CD4-positive, alpha-beta T cell treated with Interleukin-12 subunit alpha and Interleukin-12 subunit beta, for 1 hour (primary cell): ENCODE measurements at regions not wholly inside any gene's neighbourhood (a gene's known extent, or its start where the extent isn't known, plus 50 kb on each side); places are given as distances from the start of the nearest gene placed in this dataset.
"Not testable (repeated sequence)": the region's sequence is repeated elsewhere in the genome, so short reads cannot be mapped to it uniquely, and the experiment has no call there.

Experiments
- DNase-seq: peaks from one replicate; pipeline ENCODE4 v3.0.0-alpha.2; 2020

DNA sequence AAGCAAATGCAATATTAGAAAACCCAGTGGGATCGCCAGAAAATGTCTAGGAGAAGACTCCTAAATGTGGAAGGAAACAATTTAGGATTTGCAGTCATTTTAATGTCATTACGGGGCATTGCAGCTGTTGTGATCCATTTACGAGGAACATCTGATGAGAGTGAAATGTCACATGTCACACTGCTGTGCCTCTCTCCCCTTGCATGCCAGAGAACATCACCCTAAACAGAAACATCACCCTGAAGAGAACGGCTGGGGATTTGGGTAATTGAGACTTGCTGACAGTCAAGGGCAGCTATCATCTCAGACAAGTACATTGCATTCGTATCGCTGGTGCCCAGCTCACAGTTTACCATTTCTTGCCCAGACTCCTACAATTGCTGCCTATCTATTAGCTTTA is 785.7 kb upstream of the POM121L12 start:
- DNase-seq, result no peak

DNA sequence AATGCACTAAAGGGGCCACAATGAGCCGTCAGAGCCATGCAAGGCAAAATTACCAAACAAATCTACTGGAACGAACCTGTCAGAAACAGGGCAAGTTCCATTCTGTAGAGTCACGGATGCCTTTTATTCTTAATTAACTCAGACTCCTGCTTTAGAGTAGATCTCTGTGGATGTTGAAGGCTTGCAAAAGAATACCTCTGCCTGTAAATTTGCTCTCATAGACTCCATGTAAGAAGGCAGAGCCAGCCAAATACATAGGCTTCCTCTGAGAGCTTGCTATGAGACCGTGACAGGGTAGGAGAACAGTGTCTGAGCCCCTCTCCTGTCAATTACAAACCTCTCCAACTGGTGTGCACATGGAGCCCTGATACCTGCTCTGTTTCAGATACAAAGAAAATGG is 787.9 kb upstream of the POM121L12 start:
- DNase-seq, result no peak

DNA sequence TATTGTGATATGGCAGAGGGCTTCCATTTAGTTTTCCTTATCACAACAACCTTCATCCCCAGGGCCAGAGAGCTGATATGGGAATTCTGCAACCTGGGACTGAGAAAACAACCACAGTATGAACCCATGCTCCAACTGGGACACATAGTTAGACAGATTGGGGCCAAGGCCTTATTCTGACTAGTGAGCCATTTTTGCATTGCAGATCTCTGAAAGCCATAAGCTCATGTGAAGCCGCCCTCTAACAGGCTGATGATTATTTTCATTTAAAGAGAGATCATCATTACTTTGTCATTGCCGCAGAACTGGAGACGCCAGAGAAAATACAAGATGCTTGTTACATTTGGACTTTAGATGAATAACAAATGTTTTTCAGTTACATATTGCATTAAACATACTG is 791.7 kb upstream of the POM121L12 start:
- no peak for DNase-seq

DNA sequence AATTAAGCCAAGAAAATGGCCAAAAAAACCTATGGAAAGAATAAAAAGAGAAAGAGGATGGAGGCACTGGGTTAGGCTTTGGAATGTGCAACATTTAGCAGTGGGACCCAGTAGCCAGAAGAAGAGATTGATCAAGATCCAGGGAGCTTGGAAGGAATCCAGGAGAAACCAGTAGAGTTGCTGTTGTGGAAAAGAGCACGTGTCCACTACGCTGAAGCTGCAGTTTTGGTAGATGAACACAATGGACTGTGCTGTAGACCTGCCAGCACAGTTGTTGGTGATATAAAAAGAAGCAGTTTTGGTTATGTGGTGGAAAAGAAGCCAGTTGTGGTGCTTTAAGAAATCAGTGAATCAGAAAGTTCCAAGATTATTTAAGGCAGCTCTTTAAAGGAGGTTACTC is 802.2 kb upstream of the POM121L12 start:
- no peak for DNase-seq

DNA sequence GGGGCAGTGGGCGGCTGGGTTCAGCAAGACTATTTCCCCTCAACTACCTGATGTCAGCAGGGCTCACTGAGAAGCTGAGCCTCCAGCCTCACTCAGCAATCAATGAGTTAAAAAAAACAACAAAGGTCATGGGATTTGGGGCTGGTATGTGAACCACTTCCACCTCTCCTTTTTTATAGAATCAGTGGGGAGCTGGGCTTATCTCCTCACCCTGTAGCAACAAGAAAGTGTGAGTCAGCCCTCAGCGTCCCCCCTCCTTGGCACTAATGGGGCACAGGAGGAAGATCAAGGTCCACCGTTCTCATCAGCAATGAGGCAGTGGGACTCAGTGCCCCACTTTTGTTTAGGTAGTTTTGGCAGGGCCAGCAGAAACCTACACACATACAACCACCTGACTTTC is 823.5 kb upstream of the POM121L12 start:
- no peak for DNase-seq

DNA sequence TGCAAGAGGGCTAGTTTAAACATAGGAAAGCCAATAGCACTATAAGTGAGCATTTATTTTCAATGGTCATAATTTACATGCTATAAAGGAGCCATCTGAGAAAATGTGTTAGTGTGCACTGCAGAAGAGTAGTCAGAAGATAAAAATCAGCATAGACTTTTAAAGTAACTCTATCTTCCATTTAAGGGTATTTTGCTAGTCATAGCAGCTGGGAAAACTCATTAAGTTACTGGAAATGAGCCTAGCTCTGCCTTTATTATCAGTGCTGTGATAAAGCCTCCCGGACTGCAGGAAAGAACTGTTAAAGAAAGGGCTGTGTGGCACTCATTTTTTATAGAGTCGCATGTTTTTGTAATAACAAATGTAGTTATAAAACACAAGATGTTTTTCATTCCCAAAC is 825.8 kb upstream of the POM121L12 start:
- no peak for DNase-seq

DNA sequence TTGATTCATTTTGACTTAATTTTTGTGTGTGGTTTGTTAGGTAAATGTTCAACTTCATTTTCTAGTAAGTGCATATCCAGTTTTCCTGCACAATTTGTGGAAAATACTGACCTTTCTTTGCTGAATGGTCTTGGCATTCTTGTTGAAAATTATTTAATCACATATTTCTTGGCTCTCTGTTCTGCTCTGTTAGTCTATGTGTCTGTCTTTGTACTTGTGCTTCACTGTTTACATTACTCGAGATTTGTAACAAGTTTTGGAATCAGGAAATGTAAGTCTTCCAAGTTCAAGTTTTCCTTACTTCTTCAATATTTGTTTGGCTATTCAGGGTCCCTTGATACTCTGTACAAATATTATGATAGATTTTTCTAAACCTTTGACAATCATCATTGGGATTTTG is 838.2 kb upstream of the POM121L12 start:
- no peak for DNase-seq

DNA sequence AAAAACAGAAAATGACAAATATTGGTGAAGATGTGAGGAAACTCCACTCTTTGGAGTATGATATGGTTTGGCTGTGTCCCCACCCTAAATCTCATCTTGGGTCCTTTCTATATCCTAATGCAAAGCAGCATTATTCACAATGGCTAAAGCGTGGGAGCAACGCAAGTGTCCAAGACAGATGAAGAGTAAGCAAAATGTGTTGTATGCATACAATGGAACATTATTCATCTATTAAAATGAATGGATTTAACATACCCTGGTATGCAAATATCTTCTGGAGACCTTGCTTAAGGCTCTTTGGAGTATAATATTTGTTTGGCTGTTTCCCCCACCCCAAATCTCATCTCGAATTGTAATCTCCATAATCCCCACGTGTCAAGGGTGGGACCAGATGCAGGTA is 839.8 kb upstream of the POM121L12 start:
- no peak for DNase-seq

DNA sequence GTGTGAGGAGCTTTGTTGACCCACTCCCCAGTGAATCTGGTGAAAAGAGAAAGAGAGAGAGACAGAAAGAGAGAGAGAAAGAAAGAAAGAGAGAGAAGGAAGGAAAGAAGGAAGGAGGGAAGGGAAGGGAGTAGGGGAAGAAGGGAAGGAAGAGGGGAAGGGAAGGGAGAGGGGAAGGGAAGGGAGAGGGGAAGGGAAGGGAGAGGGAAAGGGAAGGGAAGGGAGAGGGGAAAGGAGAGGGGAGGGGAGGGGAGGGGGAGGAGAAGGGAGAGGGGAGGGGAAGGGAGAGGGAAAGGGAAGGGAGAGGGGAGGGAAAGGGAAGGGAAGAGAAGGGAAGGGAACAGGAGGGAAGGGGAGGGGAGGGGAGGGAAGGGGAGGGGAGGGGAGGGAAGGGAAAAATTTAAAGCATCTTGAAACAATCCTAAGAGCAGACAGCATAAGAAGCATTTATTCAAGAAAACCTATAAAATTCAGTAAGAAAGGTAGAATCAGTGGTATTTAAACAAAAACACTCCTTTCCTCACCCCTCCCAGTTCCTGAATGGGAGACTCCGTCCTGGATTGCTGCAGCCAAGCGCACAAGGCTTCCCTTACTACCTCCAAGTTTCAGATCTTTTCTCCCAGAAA is 846.2 kb upstream of the POM121L12 start:
- no peak for DNase-seq

DNA sequence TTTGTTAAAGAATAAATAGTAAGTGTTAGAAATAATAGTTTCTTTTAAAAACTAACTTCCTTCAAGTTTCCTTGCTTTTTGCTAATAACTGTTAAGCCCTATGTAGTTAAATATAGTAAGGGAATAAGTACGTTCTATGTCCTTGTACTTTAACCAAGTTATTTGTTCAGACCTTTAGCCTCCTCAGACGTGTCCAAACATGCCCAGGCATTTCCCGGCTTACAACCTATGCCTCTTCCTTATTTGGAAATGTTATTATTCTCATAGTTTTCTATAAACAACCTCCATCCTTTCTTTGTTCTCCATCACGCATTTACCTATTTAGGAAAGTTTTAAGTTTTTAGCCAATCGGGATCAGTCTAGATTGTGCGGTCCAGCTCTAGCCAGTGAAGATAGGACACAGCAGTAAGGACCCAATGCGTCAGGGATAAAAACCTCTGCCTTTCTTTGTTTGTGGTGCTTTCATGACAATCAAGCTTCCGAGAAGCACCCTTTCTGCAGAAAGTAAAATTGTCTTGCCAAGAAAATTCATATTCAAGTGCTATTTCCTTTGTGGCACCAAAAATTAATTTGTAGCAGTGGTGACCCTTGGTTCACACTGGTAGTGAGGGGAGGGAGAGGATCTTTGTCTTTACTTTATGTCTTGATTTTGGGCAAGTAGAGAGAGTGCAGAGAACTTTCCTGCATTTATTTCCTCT is 851.3 kb upstream of the POM121L12 start:
- no peak for DNase-seq

DNA sequence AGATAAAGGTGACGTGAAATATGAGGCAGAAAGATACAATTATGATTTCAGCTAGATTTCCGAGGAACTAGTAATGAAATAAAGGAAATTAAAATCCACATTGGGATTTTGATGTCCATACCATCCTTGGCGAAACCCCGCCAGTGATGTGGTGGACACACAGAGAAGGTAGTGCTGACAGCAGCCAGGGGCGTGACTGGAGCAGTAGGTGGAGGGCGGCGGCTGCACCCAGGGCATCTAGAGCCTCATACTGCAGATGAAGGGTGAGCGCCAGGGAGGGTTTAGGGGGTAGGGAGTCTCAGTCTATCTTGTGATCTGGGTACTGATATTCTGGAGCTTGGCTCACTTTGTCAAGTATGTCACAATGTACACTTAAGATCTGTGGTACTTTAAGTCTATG is 855.5 kb upstream of the POM121L12 start:
- DNase-seq, result no peak

DNA sequence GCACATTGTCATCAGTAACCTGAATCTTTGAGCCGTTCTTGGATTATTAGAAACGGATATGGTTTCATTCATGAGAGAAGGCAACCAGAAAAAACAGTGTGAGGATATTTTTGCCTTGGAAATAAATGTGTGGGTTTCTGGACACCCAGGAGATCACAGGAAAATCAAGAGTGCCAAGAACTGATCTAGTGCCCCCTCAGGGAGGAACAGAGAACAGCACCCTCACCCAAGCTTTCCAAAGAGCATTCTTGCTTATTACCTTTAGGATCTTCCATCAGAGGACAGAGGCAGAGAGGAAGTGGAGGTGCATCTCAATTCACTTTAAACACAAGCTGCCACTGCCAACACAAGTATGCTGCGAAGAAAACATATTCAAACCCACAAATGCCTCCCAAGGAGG is 851.5 kb upstream of the COBL start:
- DNase-seq, result no peak

DNA sequence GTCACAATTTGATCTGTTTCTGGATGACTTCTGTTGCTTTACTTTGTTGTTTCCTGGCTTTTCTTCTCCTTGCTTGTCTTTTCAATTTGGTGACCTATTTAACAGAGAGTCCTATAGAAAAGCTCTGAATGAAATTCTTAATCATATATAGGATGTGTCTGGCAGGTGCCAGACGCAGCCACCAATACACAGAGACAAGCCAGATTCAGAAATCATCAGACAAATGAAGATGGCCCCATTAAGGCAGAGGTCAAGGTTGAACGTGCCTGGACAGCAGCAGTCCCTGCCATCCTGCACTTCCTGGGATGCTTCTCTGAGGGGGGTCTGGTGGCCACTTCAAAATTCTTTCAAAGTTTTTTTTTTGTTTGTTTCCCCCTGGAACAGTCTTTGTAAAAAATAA is 846.7 kb upstream of the COBL start:
- DNase-seq, result no peak

DNA sequence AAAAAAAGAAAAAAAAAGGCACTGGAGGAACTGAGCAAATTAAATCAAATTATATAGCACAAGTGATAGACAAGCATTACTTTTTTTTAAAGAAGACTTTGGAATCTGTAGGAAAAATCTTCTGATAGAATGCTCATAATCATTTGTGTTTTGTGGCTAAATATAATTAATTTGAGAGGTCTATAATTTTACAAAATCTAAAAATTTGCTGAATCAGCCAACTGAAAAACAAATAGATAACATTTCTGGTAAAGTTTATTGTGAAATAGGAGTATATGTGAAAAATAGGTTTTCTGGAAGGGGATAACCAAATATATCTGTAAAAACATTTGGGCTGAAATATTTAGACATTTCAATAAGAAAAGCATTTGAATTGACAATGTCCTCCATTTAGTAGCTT is 844.9 kb upstream of the COBL start:
- DNase-seq, result no peak

DNA sequence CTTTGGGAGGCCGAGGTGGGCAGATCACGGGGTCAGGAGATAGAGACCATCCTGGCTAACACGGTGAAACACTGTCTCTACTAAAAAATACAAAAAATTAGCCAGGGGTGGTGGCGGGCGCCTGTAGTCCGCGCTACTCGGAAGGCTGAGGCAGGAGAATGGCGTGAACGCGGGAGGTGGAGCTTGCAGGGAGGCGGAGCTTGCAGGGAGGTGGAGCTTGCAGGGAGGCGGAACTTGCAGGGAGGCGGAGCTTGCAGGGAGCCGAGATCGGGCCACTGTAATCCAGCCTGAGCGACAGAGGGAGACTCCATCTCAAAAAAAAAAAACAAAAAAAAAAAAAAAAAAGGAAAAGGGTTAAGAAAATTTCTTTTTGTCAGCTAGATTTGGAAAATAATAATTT is 842.8 kb upstream of the COBL start:
- DNase-seq, result not testable (repeated sequence)

DNA sequence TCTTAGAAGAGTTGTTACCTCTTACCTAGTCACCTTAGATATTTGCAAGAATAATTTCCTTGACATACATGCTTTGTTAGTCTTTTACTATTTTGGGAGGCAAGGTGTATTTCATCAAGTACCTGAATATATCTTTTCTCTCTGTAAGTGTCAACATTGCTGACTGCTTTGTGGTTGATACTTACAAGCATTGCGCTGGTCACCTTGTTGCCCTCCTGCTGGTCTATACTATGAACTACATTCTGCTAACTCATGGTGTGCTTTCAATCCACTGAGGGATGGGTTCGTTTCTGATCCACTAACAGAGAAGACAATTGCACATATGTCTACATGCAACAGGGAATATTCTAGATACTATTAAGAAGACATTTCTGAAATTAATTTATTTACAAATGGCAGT is 837.8 kb upstream of the COBL start:
- DNase-seq, result no peak

DNA sequence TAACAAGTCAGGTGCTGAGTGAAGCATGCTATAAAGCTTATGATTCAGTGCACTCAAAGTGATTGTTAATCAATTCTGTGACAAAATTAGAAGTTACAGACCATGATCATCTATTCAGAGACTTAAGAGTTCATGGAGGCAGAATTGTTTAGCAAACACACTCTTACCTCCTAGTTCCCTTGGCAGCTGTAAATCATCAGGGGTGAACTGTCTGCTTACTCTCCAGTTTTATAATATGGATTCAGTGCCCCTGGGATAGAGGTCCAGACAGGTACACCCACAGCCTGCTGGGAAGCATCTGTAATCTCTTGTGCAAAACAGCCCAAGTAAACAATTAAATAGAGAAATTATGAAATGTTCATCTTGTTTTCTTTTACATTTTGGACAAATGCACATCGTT is 835.0 kb upstream of the COBL start:
- DNase-seq, result no peak

DNA sequence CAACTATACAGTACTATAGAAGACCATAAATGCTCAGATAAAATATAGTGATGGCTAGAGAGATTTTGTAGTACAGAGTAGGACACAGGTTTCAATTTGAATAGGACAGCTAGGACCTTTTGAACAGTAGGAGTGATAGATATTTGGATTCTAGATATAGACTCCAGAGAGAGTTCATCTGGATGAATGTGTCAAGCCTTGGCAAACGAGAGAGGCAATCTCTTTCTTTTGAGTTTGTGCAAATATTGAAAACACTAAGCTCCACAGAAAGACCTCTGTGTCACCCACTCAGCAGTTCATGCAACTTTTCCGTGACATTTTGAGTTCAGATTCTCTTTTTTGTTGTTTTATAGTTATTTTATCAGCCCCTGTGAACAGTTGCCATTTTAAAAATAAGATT is 834.3 kb upstream of the COBL start:
- no peak for DNase-seq

DNA sequence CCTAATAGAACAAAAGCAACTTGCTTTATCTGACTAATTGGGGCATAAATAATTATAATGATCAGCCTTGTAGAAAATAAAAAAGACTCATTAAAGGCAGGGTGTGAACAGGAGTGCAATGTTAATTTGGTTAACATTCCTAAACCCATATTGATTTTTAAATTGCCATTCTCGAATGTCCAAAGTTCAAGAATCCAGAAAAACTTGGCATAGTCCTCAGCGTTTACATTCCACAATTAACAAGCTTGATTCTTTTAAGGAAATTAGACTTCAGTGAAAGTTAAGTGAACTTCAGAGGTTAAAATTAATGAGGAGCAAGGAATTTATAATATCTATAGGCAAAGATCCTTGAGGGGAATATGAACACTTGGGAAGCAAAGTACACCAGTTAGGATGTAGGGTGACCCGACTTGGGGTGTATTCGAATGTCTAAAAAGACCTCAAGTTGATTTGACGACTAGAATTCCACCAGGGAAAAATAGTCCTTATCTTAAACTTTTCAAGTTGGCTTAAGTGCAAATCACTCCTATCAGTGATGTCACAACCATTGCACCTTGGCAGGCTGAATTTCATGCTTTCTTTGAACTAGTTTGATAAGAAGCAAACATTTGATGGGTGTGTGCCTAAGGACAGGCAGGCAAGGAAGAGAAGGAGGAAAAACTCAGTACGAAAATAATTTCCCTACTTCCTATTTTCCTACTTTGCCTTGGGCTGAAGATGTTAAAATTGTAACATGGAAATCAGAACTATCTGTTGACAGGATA is 830.4 kb upstream of the COBL start:
- no peak for DNase-seq

DNA sequence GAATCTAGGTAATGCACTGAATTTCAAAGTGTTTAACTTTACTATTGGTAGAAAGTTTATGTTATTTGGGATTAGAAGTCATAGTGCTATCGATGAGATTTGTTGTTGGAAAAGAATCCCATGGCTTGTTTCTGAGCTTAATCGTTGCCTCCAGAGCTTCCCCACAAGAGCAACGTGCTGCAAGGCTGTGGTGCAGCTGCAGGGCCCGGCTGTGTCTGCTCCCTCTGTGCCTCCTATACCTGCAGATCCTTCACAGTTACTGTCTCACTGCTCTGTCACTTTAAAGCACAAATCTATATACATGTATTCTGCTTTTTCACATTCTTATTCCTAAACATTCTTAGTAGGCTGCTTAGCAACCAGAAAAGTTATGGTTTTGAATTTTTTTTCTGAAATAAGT is 826.6 kb upstream of the COBL start:
- DNase-seq, result no peak

DNA sequence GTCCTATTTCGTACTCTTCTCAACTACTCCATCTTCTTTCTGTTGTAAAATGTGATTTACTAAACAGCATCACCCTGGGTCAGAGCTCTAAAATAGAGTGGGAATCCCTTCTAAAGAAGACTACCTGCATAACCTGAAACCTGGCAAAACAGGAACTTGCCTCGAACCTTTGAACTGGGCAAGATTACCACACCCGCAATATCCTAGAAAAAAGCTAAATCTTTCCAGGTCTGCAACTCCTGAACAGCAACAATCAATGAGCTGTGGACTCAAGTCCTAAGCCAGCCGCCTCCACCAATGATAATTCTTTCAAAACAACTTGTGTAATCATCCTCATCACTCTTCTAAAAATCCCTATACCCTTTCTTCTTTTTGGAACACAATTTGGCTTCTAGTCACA is 824.2 kb upstream of the COBL start:
- DNase-seq, result no peak

DNA sequence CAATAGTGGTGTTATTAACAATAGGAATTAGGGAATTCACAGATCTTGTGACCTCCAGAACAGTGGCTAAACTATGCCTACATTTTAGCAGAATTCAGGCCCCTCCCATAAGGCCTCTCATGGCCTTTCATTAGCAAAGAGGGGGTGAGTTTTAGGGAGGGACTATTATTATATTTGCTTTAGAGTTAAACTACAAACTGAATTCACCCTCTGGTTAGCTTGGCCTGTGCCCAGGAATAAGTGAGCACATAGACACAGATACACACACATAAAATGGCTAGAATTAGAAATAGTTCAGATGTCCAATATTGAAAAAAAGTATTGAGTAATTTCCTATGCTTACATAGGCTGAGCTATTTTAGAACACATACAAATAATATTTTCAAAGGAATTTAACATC is 818.8 kb upstream of the COBL start:
- DNase-seq, result no peak

DNA sequence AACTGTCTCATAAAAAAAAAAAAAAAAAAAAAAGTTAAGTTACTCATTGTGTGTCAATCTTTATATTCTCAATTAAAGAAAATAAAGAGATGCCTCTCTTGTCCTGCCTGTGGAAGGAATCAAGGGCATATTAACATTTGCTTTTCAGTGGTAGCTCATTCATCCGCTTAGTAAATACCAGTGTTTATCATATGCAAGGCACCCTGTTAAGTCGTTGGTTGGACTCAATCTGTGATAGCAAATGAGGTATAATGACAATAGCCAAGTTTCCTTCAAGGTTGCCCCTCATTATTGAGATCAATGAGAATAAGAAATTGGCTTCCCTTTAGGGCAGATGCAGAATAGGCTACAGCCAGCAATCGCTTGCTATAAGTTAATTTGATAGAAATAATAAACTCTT is 812.7 kb upstream of the COBL start:
- DNase-seq, result no peak

DNA sequence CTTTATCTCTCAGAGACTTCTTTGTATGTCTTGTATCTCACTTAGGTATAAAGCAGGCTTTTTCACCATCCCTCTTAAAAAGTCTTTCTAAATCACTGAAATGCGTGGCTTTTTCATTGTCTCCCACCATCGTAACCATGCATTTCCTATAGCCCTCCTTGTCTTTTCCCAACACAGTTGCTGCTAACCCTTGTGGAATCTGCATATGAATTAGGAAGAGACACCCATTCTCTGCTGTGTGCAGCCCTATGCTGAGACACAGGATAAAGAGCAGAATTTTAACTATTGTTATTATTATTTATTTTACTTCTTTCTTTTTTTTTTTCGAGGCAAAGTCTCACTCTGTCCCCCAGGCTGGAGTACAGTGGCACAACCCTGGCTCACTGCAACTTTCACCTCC is 804.3 kb upstream of the COBL start:
- DNase-seq, result no peak

DNA sequence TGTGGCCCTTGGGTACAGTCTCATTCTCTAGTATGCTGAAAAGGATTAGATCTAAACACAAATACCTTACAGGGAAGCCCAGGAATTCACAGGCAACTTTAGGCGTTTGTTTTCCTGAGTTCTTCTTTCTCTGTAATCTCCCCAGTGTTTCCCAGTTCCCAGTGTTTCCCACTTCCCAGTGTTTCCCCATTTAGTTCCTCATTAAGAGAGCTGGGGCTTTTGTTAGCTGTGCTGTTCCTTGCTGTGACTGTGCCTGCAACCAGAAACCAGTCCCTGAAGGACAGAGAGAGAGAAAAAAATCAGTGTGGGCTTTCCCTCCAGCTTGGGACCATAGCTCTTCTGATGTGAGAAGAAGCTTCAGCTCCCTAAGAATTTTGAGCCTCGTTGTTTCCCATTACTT is 802.9 kb upstream of the COBL start:
- no peak for DNase-seq
